Mucosa of stomach (tissue), 1 donor: ENCODE measurements at regions not wholly inside any gene's neighbourhood (a gene's known extent, or its start where the extent isn't known, plus 50 kb on each side); places are given as distances from the start of the nearest gene placed in this dataset.

Source experiments
- H3K27me3 ChIP-seq: one replicate; pipeline ENCODE4 v1.7.0; 2013; ENCODE audit warnings: mild to moderate bottlenecking, low read length; ENCODE audit not compliant: control insufficient read depth, insufficient read depth
- H3K36me3 ChIP-seq: one replicate; pipeline ENCODE4 v1.7.0; 2013; ENCODE audit warnings: low read length; ENCODE audit not compliant: control insufficient read depth, insufficient read depth
- H3K4me1 ChIP-seq: one replicate; pipeline ENCODE4 v1.7.0; 2013; ENCODE audit warnings: mild to moderate bottlenecking, low read length; ENCODE audit not compliant: control insufficient read depth, insufficient read depth
- H3K4me3 ChIP-seq: one replicate; pipeline ENCODE4 v1.7.0; 2013; ENCODE audit warnings: low read length
- H3K9ac ChIP-seq: one replicate; pipeline ENCODE4 v1.7.0; 2013; ENCODE audit warnings: mild to moderate bottlenecking, low read length, moderate library complexity
- H3K9me3 ChIP-seq: one replicate; pipeline ENCODE4 v1.7.0; 2013; ENCODE audit warnings: mild to moderate bottlenecking, low read length, moderate library complexity; ENCODE audit not compliant: control insufficient read depth
- donor health status: Pancreatic carcinoma.

DNA sequence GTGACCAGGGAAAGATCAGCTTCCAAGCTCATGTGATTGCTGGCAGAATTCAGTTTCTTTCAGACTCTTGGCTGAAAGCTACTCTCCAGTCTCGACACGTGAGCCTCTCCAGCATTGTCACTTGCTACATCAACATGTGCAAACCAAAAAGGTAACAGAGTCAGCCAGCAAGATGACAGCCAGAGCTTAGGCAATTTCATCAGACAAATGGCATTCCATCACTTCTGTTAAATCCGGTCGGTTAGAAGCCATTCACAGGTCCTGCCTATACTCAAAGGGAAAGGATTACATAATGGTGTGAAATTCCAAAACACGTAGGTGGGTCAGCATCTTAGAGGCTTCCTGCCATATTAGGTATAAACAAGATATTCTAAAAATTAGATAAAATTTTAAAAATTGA is 700.9 kb downstream of the AACS start:
- H3K4me1 ChIP-seq, result no peaks in the 10 kb centered on the region
- no peaks in the 10 kb centered on the region for H3K9me3 ChIP-seq
- H3K27me3 ChIP-seq, result no peaks in the 10 kb centered on the region
- no peak overlapping the region for H3K9ac ChIP-seq
- no peak overlapping the region for H3K4me3 ChIP-seq
- no peaks in the 10 kb centered on the region for H3K36me3 ChIP-seq

DNA sequence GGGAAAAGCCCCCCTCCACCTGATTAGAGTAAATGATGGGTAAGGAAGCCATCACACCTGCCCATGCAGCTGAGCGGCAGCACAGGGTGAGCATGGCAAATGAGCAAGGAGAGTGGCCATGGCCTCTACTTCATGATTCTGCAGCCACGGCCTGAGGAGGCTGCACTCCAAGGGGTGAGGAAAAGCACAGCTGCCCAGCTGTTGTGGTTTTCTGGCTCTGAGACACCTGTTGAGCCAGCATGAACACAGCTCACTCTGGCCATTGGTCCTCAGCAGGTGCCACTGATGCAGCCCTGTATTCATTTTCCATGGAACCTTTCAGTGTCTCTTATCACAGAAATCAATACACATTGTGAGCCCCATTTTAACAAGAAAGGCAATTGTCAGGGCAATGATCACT is 707.2 kb downstream of the AACS start:
- no peaks in the 10 kb centered on the region for H3K9me3 ChIP-seq
- no peaks in the 10 kb centered on the region for H3K4me1 ChIP-seq
- no peaks in the 10 kb centered on the region for H3K27me3 ChIP-seq
- H3K36me3 ChIP-seq, result no peaks in the 10 kb centered on the region
- H3K9ac ChIP-seq, result no peak overlapping the region
- no peak overlapping the region for H3K4me3 ChIP-seq

DNA sequence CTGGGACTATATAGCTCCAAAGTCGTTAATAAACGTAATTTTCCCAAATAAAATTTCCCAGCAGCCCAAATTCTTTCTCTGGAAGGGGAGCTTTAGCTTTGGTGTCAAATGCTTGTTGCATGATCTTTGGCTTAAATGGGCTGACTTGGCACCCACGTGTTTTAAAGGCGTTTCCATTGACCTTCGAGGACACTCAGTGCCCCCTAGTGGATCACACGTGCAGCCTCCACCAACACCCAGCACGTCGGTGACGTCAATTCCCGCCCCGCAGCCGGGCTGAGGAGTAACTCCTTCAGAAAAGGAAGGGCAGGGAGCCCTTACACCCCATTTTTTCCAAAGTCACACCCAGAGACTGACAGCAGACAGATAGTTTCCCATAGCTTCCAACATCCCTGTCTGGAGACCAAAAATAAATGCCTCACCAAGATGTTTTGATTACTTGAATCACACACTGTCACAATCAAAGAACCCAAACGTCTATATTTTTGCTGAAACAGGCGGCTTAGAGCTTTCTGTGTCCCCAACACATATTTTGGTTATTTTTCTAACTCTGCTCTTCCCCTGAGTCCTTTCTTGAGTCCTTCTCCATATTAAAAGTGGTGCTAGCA is 707.9 kb downstream of the AACS start:
- H3K36me3 ChIP-seq, result no peaks in the 10 kb centered on the region
- no peak overlapping the region for H3K9ac ChIP-seq
- H3K9me3 ChIP-seq, result no peaks in the 10 kb centered on the region
- H3K4me3 ChIP-seq, result no peak overlapping the region
- no peaks in the 10 kb centered on the region for H3K4me1 ChIP-seq
- no peaks in the 10 kb centered on the region for H3K27me3 ChIP-seq

DNA sequence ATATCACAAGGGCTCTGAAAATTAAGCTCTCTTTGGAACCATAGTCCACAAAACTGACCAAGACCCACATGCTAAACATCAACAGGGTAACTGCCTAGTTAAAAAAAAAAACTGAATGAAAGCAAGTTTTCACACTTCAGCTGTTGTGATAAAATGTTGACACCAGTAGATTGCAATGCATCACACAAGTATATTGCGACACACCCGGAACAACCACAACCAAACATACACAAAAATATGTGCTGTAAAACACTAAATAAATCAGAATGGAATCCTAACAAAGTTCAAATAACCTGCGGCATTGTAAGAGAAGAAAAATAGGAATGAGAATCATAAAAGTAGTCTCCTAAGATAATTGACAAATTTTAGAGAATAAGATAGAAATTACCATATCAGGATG is 710.3 kb downstream of the AACS start:
- Histone ChIP-seq H3K4me3 (no peak overlapping the region), H3K36me3 (no peaks in the 10 kb centered on the region), H3K9ac (no peak overlapping the region), H3K27me3 (no peaks in the 10 kb centered on the region), H3K4me1 (no peaks in the 10 kb centered on the region), H3K9me3 (no peaks in the 10 kb centered on the region)

DNA sequence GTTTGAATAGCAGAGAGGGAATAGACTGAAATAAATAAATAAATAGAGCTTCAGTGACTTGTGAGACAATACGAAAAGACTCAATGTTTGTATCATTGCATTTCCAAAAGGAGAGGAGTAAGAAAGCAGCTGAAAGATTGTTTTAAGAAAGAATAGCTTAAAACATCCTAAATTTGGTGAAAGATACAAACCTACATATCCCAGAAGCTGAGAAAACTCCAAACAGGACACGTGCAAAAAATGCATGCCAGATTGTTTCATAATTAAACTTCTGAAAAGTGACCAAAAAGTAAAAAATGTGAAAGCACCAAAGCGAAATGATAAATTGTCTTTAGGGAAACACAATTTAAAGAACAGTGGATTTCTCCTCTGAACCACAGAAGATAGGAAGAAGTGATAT is 711.0 kb downstream of the AACS start:
- Histone ChIP-seq H3K9me3 (no peaks in the 10 kb centered on the region), H3K27me3 (no peaks in the 10 kb centered on the region), H3K36me3 (no peaks in the 10 kb centered on the region), H3K4me1 (no peaks in the 10 kb centered on the region), H3K4me3 (no peak overlapping the region), H3K9ac (no peak overlapping the region)

DNA sequence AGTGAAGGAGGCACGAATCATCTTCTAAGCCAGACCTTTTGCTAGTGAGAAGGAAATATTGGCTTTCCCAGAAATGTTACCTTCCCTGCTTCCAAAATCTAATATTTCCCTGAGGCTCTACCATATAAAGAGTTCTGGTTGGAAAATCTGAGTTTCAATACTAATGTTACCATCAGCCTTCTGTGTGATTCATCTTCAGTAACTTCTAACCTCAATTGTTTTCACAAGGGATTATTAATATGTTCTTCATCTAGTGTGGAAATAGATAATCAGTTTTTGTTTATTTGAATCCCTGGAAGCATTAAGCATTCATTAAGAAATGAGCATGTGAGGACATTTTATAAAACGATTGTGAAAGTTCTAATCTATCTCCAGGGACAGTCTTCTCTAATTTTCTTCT is 720.9 kb downstream of the AACS start:
- no peak overlapping the region for H3K9ac ChIP-seq

DNA sequence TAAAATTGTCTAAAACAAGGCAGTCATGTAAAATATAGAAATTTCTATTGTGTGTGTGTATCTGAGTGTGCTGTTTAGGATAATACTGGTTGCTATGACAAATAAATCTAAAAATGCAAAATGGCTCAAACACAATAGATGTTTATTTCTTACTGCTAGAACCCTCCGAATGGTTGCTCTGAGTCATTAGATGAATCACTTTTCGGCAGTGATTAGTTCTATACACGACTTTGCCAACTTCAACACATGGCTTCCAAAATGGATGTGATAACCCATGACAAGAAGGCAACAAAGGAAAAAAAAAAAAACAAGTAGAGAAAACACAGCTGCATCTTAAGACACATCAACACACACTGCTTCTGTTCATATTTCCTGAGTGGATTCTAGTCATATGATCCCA is 729.2 kb downstream of the AACS start:
- H3K9me3 ChIP-seq, result no peaks in the 10 kb centered on the region
- H3K4me3 ChIP-seq, result no peak overlapping the region
- no peaks in the 10 kb centered on the region for H3K36me3 ChIP-seq
- H3K9ac ChIP-seq, result no peak overlapping the region
- H3K4me1 ChIP-seq, result no peaks in the 10 kb centered on the region
- H3K27me3 ChIP-seq, result no peaks in the 10 kb centered on the region

More for the DNA sequence above, 720.9 kb downstream of the AACS start:
- Histone ChIP-seq H3K9me3 (no peaks in the 10 kb centered on the region), H3K4me3 (no peak overlapping the region), H3K36me3 (no peaks in the 10 kb centered on the region), H3K4me1 (no peaks in the 10 kb centered on the region), H3K27me3 (no peaks in the 10 kb centered on the region)

DNA sequence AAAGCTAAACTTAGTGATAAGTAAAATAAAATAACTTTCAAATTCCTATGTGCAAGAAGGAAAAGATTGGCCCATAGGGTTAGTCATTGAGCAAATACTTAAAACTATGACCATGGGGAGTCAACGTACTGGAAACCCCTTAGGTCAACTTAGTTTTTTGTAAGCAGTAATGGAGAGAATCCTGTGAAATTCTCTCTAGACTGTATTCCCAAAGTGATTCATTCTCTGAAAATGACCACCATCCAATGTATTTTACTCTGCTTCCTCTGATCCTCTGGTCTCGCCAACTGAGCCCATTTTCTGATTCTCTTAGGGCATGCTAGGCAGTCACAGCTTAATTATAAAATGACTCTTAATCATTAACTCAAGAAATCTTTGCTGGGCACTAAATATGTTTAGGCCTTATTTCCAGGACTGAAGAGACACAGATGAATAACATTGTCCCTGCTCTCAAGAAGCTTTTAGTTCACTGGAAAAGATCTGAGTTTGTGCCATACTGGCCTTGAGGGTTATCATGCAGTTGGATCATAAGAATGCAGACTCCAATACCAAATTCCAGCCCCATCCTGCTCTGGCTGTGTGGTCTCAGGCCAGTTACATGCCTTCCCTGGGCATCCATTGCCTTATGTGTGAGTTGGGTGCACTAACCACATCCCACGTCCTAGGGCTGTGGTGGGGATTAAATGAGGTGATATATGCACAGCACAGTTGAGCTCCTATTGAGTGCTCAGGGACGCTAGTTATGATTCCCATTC is 732.4 kb downstream of the AACS start:
- H3K9ac ChIP-seq, result no peak overlapping the region
- no peaks in the 10 kb centered on the region for H3K9me3 ChIP-seq

DNA sequence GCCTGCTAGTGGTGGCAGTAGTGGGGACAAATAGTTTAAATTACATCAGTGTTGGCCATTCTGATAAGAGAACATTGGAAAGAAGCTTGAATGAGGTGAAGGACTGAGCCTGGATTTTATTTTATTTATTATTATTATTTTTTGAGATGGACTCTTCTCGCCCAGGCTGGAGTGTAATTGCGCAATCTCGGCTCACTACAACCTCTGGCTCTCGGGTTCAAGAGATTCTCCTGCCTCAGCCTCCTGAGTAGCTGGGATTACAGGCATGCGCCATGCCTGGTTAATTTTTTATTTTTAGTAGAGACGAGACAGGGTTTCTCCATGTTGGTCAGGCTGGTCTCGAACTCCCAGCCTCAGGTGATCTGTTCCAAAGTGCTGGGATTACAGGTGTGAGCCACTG is 739.4 kb downstream of the AACS start:
- no peaks in the 10 kb centered on the region for H3K27me3 ChIP-seq
- no peak overlapping the region for H3K4me3 ChIP-seq
- no peaks in the 10 kb centered on the region for H3K4me1 ChIP-seq
- H3K36me3 ChIP-seq, result no peaks in the 10 kb centered on the region
- H3K9me3 ChIP-seq, result no peaks in the 10 kb centered on the region
- H3K9ac ChIP-seq, result no peak overlapping the region

More for the DNA sequence above, 732.4 kb downstream of the AACS start:
- Histone ChIP-seq H3K36me3 (no peaks in the 10 kb centered on the region), H3K4me1 (no peaks in the 10 kb centered on the region), H3K4me3 (no peak overlapping the region), H3K27me3 (no peaks in the 10 kb centered on the region)

DNA sequence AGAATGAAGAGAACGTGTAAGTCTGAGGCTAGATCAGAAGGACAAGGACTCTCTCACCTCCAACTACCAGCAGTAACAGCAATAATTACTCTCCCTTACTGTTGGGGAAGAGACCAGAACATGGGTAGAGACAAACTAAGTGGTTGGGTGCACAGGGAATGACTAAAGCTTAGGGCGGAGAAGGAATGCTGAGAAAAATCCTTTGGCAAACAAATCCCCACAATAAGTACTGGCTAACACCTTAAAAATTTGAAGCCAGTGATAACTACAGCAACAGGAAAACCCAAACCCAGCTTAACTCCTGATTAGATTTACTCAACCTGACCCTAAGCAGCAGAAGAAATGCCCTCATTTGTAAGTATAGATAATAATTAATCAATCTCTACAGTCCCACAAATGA is 759.0 kb downstream of the AACS start:
- Histone ChIP-seq H3K4me1 (no peaks in the 10 kb centered on the region), H3K4me3 (no peak overlapping the region), H3K36me3 (no peaks in the 10 kb centered on the region), H3K9ac (no peak overlapping the region), H3K27me3 (no peaks in the 10 kb centered on the region), H3K9me3 (no peaks in the 10 kb centered on the region)

DNA sequence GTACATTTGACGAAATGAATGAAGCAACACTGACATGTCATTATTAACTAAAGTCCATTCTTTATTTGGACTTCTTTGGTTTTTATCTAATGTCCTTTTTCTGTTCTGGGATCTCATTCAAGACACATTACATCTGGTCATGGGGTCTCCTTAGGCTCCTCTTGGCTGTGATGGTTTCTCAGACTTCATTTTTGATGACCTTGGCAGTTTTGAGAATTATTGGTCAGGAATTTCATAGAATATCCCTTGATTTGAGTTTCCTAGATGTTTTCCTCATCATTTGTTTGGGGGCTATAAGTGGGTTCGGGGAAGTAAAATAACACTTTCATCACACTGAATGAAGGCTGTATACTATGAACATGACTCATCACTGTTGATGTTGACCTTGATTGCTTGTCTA is 770.6 kb downstream of the AACS start:
- Histone ChIP-seq H3K27me3 (no peaks in the 10 kb centered on the region), H3K4me1 (no peaks in the 10 kb centered on the region), H3K9me3 (no peaks in the 10 kb centered on the region), H3K9ac (no peak overlapping the region), H3K4me3 (no peak overlapping the region), H3K36me3 (no peaks in the 10 kb centered on the region)

DNA sequence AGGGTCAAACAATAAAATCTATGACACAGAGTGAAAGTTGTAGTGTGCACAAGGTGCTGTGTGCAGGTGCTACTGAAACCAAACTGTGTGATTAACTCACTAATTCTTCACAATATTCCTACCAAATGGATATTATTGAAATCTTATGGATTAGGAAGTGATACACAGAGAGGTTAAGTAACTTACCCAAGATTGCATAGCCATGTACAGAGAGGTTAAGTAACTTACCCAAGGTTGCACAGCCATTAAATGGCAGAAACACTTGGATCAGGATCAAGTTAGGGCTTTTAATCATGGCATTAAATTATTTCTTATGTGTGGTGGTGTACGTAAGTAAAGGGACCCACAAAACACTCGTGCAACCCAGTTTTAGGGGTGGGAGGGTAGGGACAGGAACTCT is 771.4 kb downstream of the AACS start:
- Histone ChIP-seq H3K4me1 (no peaks in the 10 kb centered on the region), H3K9ac (no peak overlapping the region), H3K9me3 (no peaks in the 10 kb centered on the region), H3K27me3 (no peaks in the 10 kb centered on the region), H3K36me3 (no peaks in the 10 kb centered on the region), H3K4me3 (no peak overlapping the region)
